Neuronal stem cell (in vitro differentiated cells): ENCODE measurements at regions not wholly inside any gene's neighbourhood (a gene's known extent, or its start where the extent isn't known, plus 50 kb on each side); places are given as distances from the start of the nearest gene placed in this dataset.

Experiments
- DNase-seq: peaks from one replicate; pipeline ENCODE4 v3.0.0-alpha.2; 2013; ENCODE audit warnings: low spot score
- H2AFZ ChIP-seq: one replicate; pipeline ENCODE4 v1.6.1; 2013; ENCODE audit warnings: mild to moderate bottlenecking, low read length, inconsistent platforms
- H2AK5ac ChIP-seq: 2 replicates; pipeline ENCODE4 v1.6.1; 2013; ENCODE audit warnings: low read depth, mild to moderate bottlenecking, inconsistent platforms, low read length, moderate library complexity, mixed read lengths
- H2BK120ac ChIP-seq: 2 replicates; pipeline ENCODE4 v1.6.1; 2013; ENCODE audit warnings: low read depth, mild to moderate bottlenecking, inconsistent platforms, low read length, moderate library complexity, mixed read lengths
- H2BK12ac ChIP-seq: one replicate; pipeline ENCODE4 v1.6.1; 2013; ENCODE audit warnings: low read length, inconsistent platforms
- H2BK15ac ChIP-seq: 2 replicates; pipeline ENCODE4 v1.6.1; 2013; ENCODE audit warnings: mild to moderate bottlenecking, low read length, inconsistent platforms, mixed read lengths
- H2BK5ac ChIP-seq: one replicate; pipeline ENCODE4 v1.6.1; 2013; ENCODE audit warnings: inconsistent platforms, mild to moderate bottlenecking, low read length, moderate library complexity
- H3K14ac ChIP-seq: one replicate; pipeline ENCODE4 v1.6.1; 2013; ENCODE audit warnings: low read length, inconsistent platforms
- H3K18ac ChIP-seq: 2 replicates; pipeline ENCODE4 v1.6.1; 2013; ENCODE audit warnings: low read length, inconsistent platforms
- H3K23ac ChIP-seq: 2 replicates; pipeline ENCODE4 v1.6.1; 2013; ENCODE audit warnings: low read depth, mild to moderate bottlenecking, mixed read lengths, low read length, inconsistent platforms; ENCODE audit not compliant: poor library complexity
- H3K27ac ChIP-seq: replicated peaks from 3 replicates; pipeline ENCODE4 v1.5.1; 2013; ENCODE audit warnings: low read length, inconsistent platforms
- H3K27me3 ChIP-seq, 3 experiments: 2 replicates each; pipeline ENCODE4 v1.6.1; 2013; ENCODE audit warnings: low read length in 3 of 3, mild to moderate bottlenecking in 2 of 3, inconsistent platforms in 1 of 3, low read depth in 1 of 3, mixed read lengths in 1 of 3, moderate library complexity in 1 of 3; ENCODE audit not compliant: control insufficient read depth in 3 of 3, insufficient read depth in 3 of 3
- H3K36me3 ChIP-seq, 2 donors: replicated peaks in 1 of 2; 2 replicates each; pipeline ENCODE4 v1.6.1; 2013; ENCODE audit warnings: low read length in 2 of 2; ENCODE audit not compliant: control insufficient read depth in 2 of 2, insufficient read depth in 2 of 2
- H3K4ac ChIP-seq: 2 replicates; pipeline ENCODE4 v1.6.1; 2013; ENCODE audit warnings: inconsistent platforms, mild to moderate bottlenecking, low read length, moderate library complexity
- H3K4me1 ChIP-seq, 2 donors: 1 replicate in 1 of 2; 2 replicates in 1 of 2; pipeline ENCODE4 v1.6.1; 2013; ENCODE audit warnings: low read length in 2 of 2, low read depth in 1 of 2; ENCODE audit not compliant: control insufficient read depth in 2 of 2, insufficient read depth in 1 of 2
- H3K4me2 ChIP-seq: one replicate; pipeline ENCODE4 v1.6.1; 2013; ENCODE audit warnings: mild to moderate bottlenecking, low read length, inconsistent platforms; ENCODE audit not compliant: insufficient read depth, poor library complexity, severe bottlenecking
- H3K4me3 ChIP-seq, 2 donors: 2 replicates each; pipeline ENCODE4 v1.5.1; 2013; ENCODE audit warnings: low read length in 2 of 2, mild to moderate bottlenecking in 2 of 2, inconsistent platforms in 1 of 2, moderate library complexity in 1 of 2
- H3K79me1 ChIP-seq: one replicate; pipeline ENCODE4 v1.6.1; 2013; ENCODE audit warnings: low read depth, mild to moderate bottlenecking, inconsistent platforms, low read length, moderate library complexity
- H3K9ac ChIP-seq: one replicate; pipeline ENCODE4 v1.6.1; 2013; ENCODE audit warnings: mild to moderate bottlenecking, low read depth, low read length, inconsistent platforms; ENCODE audit not compliant: poor library complexity
- H3K9me3 ChIP-seq, 2 donors: replicated peaks in 1 of 2; 2 replicates each; pipeline versions ENCODE3 to v1.6.1; 2013; ENCODE audit warnings: low read length in 2 of 2, mild to moderate bottlenecking in 2 of 2, inconsistent platforms in 1 of 2, low read depth in 1 of 2, mixed read lengths in 1 of 2, moderate library complexity in 1 of 2; ENCODE audit not compliant: control insufficient read depth in 2 of 2, insufficient read depth in 1 of 2
- H4K8ac ChIP-seq: one replicate; pipeline ENCODE4 v1.6.1; 2013; ENCODE audit warnings: low read depth, mild to moderate bottlenecking, inconsistent platforms, low read length, moderate library complexity
- H4K91ac ChIP-seq: one replicate; pipeline ENCODE4 v1.6.1; 2013; ENCODE audit warnings: low read length, low read depth, mild to moderate bottlenecking, inconsistent platforms; ENCODE audit not compliant: poor library complexity
- WGBS, 2 donors: extraction: QIAGEN DNeasy Blood & Tissue Kit; methylation state at CpG; one replicate each; pipeline ENCODE4 v1.1.7; 2013; ENCODE audit warnings: missing lambda C conversion rate in 2 of 2, mixed read lengths in 1 of 2; ENCODE audit not compliant: insufficient read length in 2 of 2, insufficient replicate concordance in 1 of 2; ENCODE audit errors: extremely low coverage in 2 of 2; 5-methylcytosine and 5-hydroxymethylcytosine counted together

DNA sequence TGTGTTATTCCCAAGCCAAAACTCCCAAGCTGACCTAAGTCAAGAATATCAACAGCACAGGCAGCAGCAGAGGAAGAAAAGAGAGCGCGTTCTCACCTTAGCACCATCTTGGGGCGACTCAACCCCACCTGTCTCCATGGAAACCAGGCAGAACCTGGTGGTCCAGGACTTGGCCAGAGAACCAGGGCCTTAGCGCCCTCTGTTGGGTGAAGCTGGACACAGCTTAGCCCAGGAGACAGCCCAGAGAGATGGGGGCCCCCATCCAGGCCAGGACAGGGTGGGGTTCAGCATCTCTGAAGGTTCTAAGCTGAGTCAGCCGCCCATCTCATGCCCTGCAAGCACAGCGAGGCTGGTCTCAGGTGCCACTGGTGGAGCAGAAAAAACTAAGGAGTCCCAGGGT is 60.1 kb upstream of the TMEM132E start:
- no CpG with 5 or more reads among the region's 6 CpGs for WGBS, 2 donors
- Histone ChIP-seq H2AK5ac (no peak overlapping the region), H3K9ac (no peak overlapping the region), H3K36me3 (no peaks in the 10 kb centered on the region), H3K9me3 (no peaks in the 10 kb centered on the region), H3K27ac (no peak overlapping the region), H2BK120ac (no peak overlapping the region), H3K14ac (no peak overlapping the region), H4K8ac (no peak overlapping the region), H2BK15ac (no peak overlapping the region), H3K27me3 (no peaks in the 10 kb centered on the region), H2BK5ac (no peak overlapping the region), H3K4me1 (no peaks in the 10 kb centered on the region), H3K79me1 (no peaks in the 10 kb centered on the region), H2AFZ (no peak overlapping the region), H3K18ac (no peak overlapping the region), H3K4ac (no peak overlapping the region), H3K4me3 (no peak overlapping the region), H3K23ac (no peak overlapping the region), H2BK12ac (no peak overlapping the region), H4K91ac (no peak overlapping the region), H3K4me2 (no peak overlapping the region)
- peak; percentile 54 for DNase-seq

DNA sequence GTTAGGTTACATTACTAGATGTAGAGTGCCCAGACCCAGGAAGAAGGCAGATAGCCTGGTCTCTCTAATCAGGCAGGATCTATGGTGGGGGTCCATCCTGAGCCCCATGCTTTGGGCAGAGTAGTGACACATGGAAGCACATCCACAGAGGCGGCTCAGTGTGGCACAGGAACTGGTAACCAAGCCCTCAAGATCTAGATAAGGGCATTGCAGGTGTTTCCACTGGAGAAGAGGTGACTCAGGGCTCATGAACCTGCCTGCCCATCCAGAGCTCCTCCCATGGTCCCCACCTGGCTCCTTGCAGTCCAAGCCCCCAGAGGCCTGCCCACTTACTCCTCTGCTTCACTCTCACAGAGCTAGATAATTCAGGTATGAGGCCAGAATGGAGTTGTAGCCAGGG is 62.0 kb upstream of the TMEM132E start:
- no peak overlapping the region for H3K4me3 ChIP-seq

DNA sequence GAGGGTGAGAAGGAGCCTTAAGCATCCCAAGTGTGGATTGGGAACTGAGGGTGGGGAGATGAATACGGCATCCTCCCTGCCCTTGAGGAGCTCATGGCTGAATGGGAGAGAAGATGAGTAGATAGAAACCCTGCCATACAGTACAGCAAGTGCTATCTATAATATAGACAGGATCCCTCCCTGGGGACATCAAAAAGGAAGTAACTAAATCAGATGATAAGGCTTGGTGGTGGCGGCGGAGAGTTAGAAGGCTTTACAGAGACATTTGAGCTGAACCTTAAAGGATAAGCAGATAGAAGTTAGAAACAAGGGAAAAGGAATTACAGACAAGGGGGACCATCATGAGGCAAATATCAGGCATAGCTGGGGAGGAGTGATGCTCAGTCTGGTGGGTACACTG is 67.5 kb upstream of the TMEM132E start:
- Histone ChIP-seq H3K18ac (no peak overlapping the region), H3K9me3 (no peaks in the 10 kb centered on the region), H3K79me1 (no peaks in the 10 kb centered on the region), H3K36me3 (no peaks in the 10 kb centered on the region), H2BK12ac (no peak overlapping the region), H3K4me2 (no peak overlapping the region), H2BK120ac (no peak overlapping the region), H3K4ac (no peak overlapping the region), H3K4me1 (no peaks in the 10 kb centered on the region), H3K27me3 (no peaks in the 10 kb centered on the region), H2AFZ (no peak overlapping the region), H3K14ac (no peak overlapping the region), H3K27ac (no peak overlapping the region), H2BK5ac (no peak overlapping the region), H3K4me3 (no peak overlapping the region), H4K91ac (no peak overlapping the region), H2AK5ac (no peak overlapping the region), H4K8ac (no peak overlapping the region), H2BK15ac (no peak overlapping the region), H3K9ac (no peak overlapping the region), H3K23ac (no peak overlapping the region)
- WGBS, 2 donors, result no CpG with 5 or more reads among the region's 3 CpGs
- DNase-seq, result no peak

More for the DNA sequence above, 62.0 kb upstream of the TMEM132E start:
- Histone ChIP-seq H2AFZ (no peak overlapping the region), H3K79me1 (no peaks in the 10 kb centered on the region), H3K27ac (no peak overlapping the region), H2BK15ac (no peak overlapping the region), H3K23ac (no peak overlapping the region), H3K4ac (no peak overlapping the region), H2BK120ac (no peak overlapping the region), H3K27me3 (no peaks in the 10 kb centered on the region), H3K18ac (no peak overlapping the region), H3K9me3 (no peaks in the 10 kb centered on the region), H2BK5ac (no peak overlapping the region), H2AK5ac (no peak overlapping the region), H3K9ac (no peak overlapping the region), H4K8ac (no peak overlapping the region), H2BK12ac (no peak overlapping the region), H3K14ac (no peak overlapping the region), H3K4me2 (no peak overlapping the region), H3K36me3 (no peaks in the 10 kb centered on the region), H4K91ac (no peak overlapping the region), H3K4me1 (no peaks in the 10 kb centered on the region)
- DNase-seq, result no peak
- no CpG with 5 or more reads among the region's 1 CpG for WGBS, 2 donors

DNA sequence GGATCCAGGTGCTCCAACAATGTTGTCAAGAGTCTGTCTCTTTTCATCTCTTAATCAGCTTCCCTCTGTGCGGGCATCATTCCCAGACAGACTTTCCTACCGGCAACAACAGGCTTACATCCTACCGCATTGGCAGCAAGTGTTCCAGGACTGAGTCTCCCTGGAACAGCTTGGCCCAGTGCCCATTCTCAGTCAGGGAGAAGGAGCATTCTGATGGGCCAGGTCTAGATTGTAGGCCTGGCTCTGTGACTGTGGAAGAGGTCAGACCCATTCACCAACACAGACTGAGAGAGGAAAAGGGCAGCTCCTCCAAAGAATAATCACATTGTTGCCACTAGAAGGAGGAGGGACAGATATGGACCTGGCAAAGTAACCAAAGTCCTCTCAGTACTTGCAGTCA is 68.1 kb upstream of the TMEM132E start:
- Histone ChIP-seq H2BK5ac (no peak overlapping the region), H3K23ac (no peak overlapping the region), H2BK120ac (no peak overlapping the region), H3K9ac (no peak overlapping the region), H2AFZ (no peak overlapping the region), H4K91ac (no peak overlapping the region), H3K9me3 (no peaks in the 10 kb centered on the region), H2BK12ac (no peak overlapping the region), H4K8ac (no peak overlapping the region), H3K27ac (no peak overlapping the region), H2BK15ac (no peak overlapping the region), H3K4me2 (no peak overlapping the region), H3K79me1 (no peaks in the 10 kb centered on the region), H3K36me3 (no peaks in the 10 kb centered on the region), H3K14ac (no peak overlapping the region), H3K27me3 (no peaks in the 10 kb centered on the region), H3K18ac (no peak overlapping the region), H3K4ac (no peak overlapping the region), H3K4me3 (no peak overlapping the region), H3K4me1 (no peaks in the 10 kb centered on the region), H2AK5ac (no peak overlapping the region)
- no CpG with 5 or more reads among the region's 3 CpGs for WGBS, 2 donors
- no peak for DNase-seq
